ENCODE measurements at regions not wholly inside any gene's neighbourhood (a gene's known extent, or its start where the extent isn't known, plus 50 kb on each side); places are given as distances from the start of the nearest gene placed in this dataset.
"Not testable (repeated sequence)": the region's sequence is repeated elsewhere in the genome, so short reads cannot be mapped to it uniquely, and the experiment has no call there.

GRCh38 chr3:5358911-5359310, 171.4 kb downstream of the EDEM1 start:
- no peak for DNase-seq

GRCh38 chr3:5360453-5360852, 172.9 kb downstream of the EDEM1 start:
- no peak for DNase-seq

- no peak for DNase-seq
These were observed 179.2 kb downstream of the EDEM1 start for GRCh38 chr3:5366746-5367145.

- DNase-seq: not testable (repeated sequence)
These were observed 184.0 kb downstream of the EDEM1 start for GRCh38 chr3:5371555-5371954.

- DNase-seq: no peak
These were observed 189.3 kb downstream of the EDEM1 start for GRCh38 chr3:5376761-5377160.

GRCh38 chr3:5379266-5379665, 191.8 kb downstream of the EDEM1 start:
- DNase-seq: not testable (repeated sequence)

- not testable (repeated sequence) for DNase-seq
These were observed 196.2 kb downstream of the EDEM1 start for GRCh38 chr3:5383486-5384263.

GRCh38 chr3:5384557-5385236, 197.2 kb downstream of the EDEM1 start:
- no peak for DNase-seq

- DNase-seq: no peak
These were observed 200.6 kb downstream of the EDEM1 start for GRCh38 chr3:5388091-5388490.

GRCh38 chr3:5389057-5389456, 201.6 kb downstream of the EDEM1 start:
- no peak for DNase-seq

- no peak for DNase-seq
These were observed 202.7 kb downstream of the EDEM1 start for GRCh38 chr3:5390221-5390620.

GRCh38 chr3:5390936-5391625, 203.6 kb downstream of the EDEM1 start:
- DNase-seq: no peak

GRCh38 chr3:5401002-5401401, 213.5 kb downstream of the EDEM1 start:
- DNase-seq: no peak

- DNase-seq: no peak
These were observed 217.2 kb downstream of the EDEM1 start for GRCh38 chr3:5404718-5405117.

- no peak for DNase-seq
These were observed 224.3 kb downstream of the EDEM1 start for GRCh38 chr3:5411786-5412185.

- DNase-seq: no peak
These were observed 235.6 kb downstream of the EDEM1 start for GRCh38 chr3:5423076-5423475.

GRCh38 chr3:5423523-5423922, 236.0 kb downstream of the EDEM1 start:
- no peak for DNase-seq

- DNase-seq: no peak
These were observed 237.9 kb downstream of the EDEM1 start for GRCh38 chr3:5425371-5425770.

GRCh38 chr3:5426094-5426883, 238.8 kb downstream of the EDEM1 start:
- no peak for DNase-seq

GRCh38 chr3:5427021-5427420, 239.5 kb downstream of the EDEM1 start:
- no peak for DNase-seq

- no peak for DNase-seq
These were observed 240.4 kb downstream of the EDEM1 start for GRCh38 chr3:5427938-5428337.

GRCh38 chr3:5428607-5429516, 241.4 kb downstream of the EDEM1 start:
- DNase-seq: no peak

Data from HCEC 1CT (cell line).